H9 (cell line): ENCODE measurements at regions not wholly inside any gene's neighbourhood (a gene's known extent, or its start where the extent isn't known, plus 50 kb on each side); places are given as distances from the start of the nearest gene placed in this dataset.

ENCODE experiments used
- DNase-seq: peaks from one replicate; pipeline ENCODE4 v3.0.0-alpha.2; 2017
- H2AFZ ChIP-seq: one replicate; pipeline ENCODE4 v1.6.1; 2013; ENCODE audit warnings: mild to moderate bottlenecking, low read length, control low read depth, moderate library complexity
- H2AK5ac ChIP-seq: 2 replicates; pipeline ENCODE4 v1.6.1; 2013; ENCODE audit warnings: low read length, control low read depth, mixed read lengths; ENCODE audit not compliant: insufficient read length
- H2BK120ac ChIP-seq: one replicate; pipeline ENCODE4 v1.6.1; 2013; ENCODE audit warnings: low read depth, mild to moderate bottlenecking, low read length, control low read depth, inconsistent platforms; ENCODE audit not compliant: poor library complexity, severe bottlenecking
- H2BK12ac ChIP-seq: 2 replicates; pipeline ENCODE4 v1.6.1; 2013; ENCODE audit warnings: low read length, control low read depth, mixed read lengths, low read depth; ENCODE audit not compliant: insufficient read length
- H2BK15ac ChIP-seq: 2 replicates; pipeline ENCODE4 v1.6.1; 2013; ENCODE audit warnings: low read depth, low read length, control low read depth
- H2BK20ac ChIP-seq: one replicate; pipeline ENCODE4 v1.6.1; 2013; ENCODE audit warnings: low read depth, mild to moderate bottlenecking, low read length, control low read depth, inconsistent platforms; ENCODE audit not compliant: poor library complexity, severe bottlenecking
- H2BK5ac ChIP-seq: 2 replicates; pipeline ENCODE4 v1.6.1; 2013; ENCODE audit warnings: low read length, control low read depth, mixed read lengths; ENCODE audit not compliant: insufficient read length
- H3K14ac ChIP-seq: 2 replicates; pipeline ENCODE4 v1.6.1; 2013; ENCODE audit warnings: low read length, control low read depth; ENCODE audit not compliant: insufficient read depth
- H3K18ac ChIP-seq: 2 replicates; pipeline ENCODE4 v1.6.1; 2013; ENCODE audit warnings: low read depth, mild to moderate bottlenecking, mixed read lengths, low read length, control low read depth; ENCODE audit not compliant: insufficient read length
- H3K23ac ChIP-seq: 2 replicates; pipeline ENCODE4 v1.6.1; 2013; ENCODE audit warnings: low read length, control low read depth, mixed read lengths, low read depth; ENCODE audit not compliant: insufficient read length
- H3K23me2 ChIP-seq: 2 replicates; pipeline ENCODE4 v1.6.1; 2013; ENCODE audit warnings: low read depth, mild to moderate bottlenecking, mixed read lengths, low read length, control low read depth; ENCODE audit not compliant: insufficient read length, poor library complexity, severe bottlenecking
- H3K27ac ChIP-seq: 2 replicates; pipeline ENCODE4 v1.5.1; 2013; ENCODE audit warnings: low read length, control low read depth, mixed read lengths, low read depth; ENCODE audit not compliant: insufficient read length
- H3K27me3 ChIP-seq: 2 replicates; pipeline ENCODE4 v1.6.1; 2013; ENCODE audit warnings: low read length, control low read depth, inconsistent platforms; ENCODE audit not compliant: insufficient read depth
- H3K4ac ChIP-seq: 2 replicates; pipeline ENCODE4 v1.6.1; 2013; ENCODE audit warnings: low read depth, mild to moderate bottlenecking, control low read depth, inconsistent platforms, low read length, moderate library complexity
- H3K4me1 ChIP-seq: 2 replicates; pipeline ENCODE4 v1.6.1; 2013; ENCODE audit warnings: low read length, control low read depth, inconsistent platforms; ENCODE audit not compliant: insufficient read depth
- H3K4me2 ChIP-seq: 2 replicates; pipeline ENCODE4 v1.6.1; 2013; ENCODE audit warnings: low read length, control low read depth, mixed read lengths; ENCODE audit not compliant: insufficient read length, insufficient read depth
- H3K56ac ChIP-seq: 2 replicates; pipeline ENCODE4 v1.6.1; 2013; ENCODE audit warnings: low read depth, mild to moderate bottlenecking, mixed read lengths, low read length, control low read depth; ENCODE audit not compliant: insufficient read length
- H3K79me1 ChIP-seq: 2 replicates; pipeline ENCODE4 v1.6.1; 2013; ENCODE audit warnings: low read depth, mild to moderate bottlenecking, moderate library complexity, low read length, control low read depth, inconsistent platforms; ENCODE audit not compliant: insufficient read depth, poor library complexity, severe bottlenecking
- H3K79me2 ChIP-seq: 2 replicates; pipeline ENCODE4 v1.6.1; 2013; ENCODE audit warnings: low read length, control low read depth, inconsistent platforms; ENCODE audit not compliant: insufficient read depth
- H3K9ac ChIP-seq: 2 replicates; pipeline ENCODE4 v1.6.1; 2013; ENCODE audit warnings: low read length, control low read depth, mixed read lengths; ENCODE audit not compliant: insufficient read length; ENCODE audit errors: extremely low read depth
- H3K9me3 ChIP-seq: one replicate; pipeline ENCODE4 v1.6.1; 2013; ENCODE audit warnings: low read depth, low read length, inconsistent platforms; ENCODE audit not compliant: control insufficient read depth
- H3T11ph ChIP-seq: one replicate; pipeline ENCODE4 v1.6.1; 2013; ENCODE audit warnings: mild to moderate bottlenecking, low read length, control low read depth, inconsistent platforms
- H4K20me1 ChIP-seq: one replicate; pipeline ENCODE4 v1.6.1; 2013; ENCODE audit not compliant: control insufficient read depth, insufficient read length, insufficient read depth
- H4K5ac ChIP-seq: 2 replicates; pipeline ENCODE4 v1.6.1; 2013; ENCODE audit warnings: low read depth, mild to moderate bottlenecking, mixed read lengths, low read length, control low read depth; ENCODE audit not compliant: insufficient read length
- H4K8ac ChIP-seq: replicated peaks from 2 replicates; pipeline ENCODE4 v1.6.1; 2013; ENCODE audit warnings: low read length, control low read depth, mixed read lengths, low read depth; ENCODE audit not compliant: insufficient read length
- H4K91ac ChIP-seq: 2 replicates; pipeline ENCODE4 v1.6.1; 2013; ENCODE audit warnings: low read depth, mild to moderate bottlenecking, moderate library complexity, mixed read lengths, low read length, control low read depth; ENCODE audit not compliant: insufficient read length
- H3K27ac Mint-ChIP-seq, 3 experiments: 2 replicates in 2 of 3; 3 replicates in 1 of 3; pipeline ENCODE4 v1.8.0; 2020 to 2021; ENCODE audit warnings: mixed read lengths in 3 of 3, mild to moderate bottlenecking in 1 of 3, moderate library complexity in 1 of 3
- H3K27me3 Mint-ChIP-seq: 2 replicates; pipeline ENCODE4 v1.8.0; 2021; ENCODE audit warnings: low read depth, mild to moderate bottlenecking, moderate library complexity, mixed read lengths
- H3K36me3 Mint-ChIP-seq, 3 experiments: 2 replicates in 2 of 3; 3 replicates in 1 of 3; pipeline ENCODE4 v1.8.0; 2020 to 2021; ENCODE audit warnings: low read depth in 3 of 3, mixed read lengths in 3 of 3; ENCODE audit not compliant: insufficient read depth in 1 of 3
- H3K4me1 Mint-ChIP-seq, 2 experiments: 2 replicates each; pipeline ENCODE4 v1.8.0; 2020; ENCODE audit warnings: mixed read lengths in 2 of 2
- H3K4me3 Mint-ChIP-seq, 2 experiments: 2 replicates in 1 of 2; 3 replicates in 1 of 2; pipeline ENCODE4 v1.8.0; 2020 to 2021; ENCODE audit warnings: mild to moderate bottlenecking in 2 of 2, mixed read lengths in 2 of 2, moderate library complexity in 1 of 2
- H3K9me3 Mint-ChIP-seq, 2 experiments: 2 replicates in 1 of 2; 3 replicates in 1 of 2; pipeline ENCODE4 v1.8.0; 2020; ENCODE audit warnings: mild to moderate bottlenecking in 2 of 2, mixed read lengths in 2 of 2, moderate library complexity in 1 of 2
- CTCF ChIP-seq: fragments of 200-600 bp; sonication (generic); conservative IDR thresholded peaks from 3 replicates; pipeline ENCODE4 v1.8.0; 2021; ENCODE audit warnings: antibody characterized with exemption, mild to moderate bottlenecking
- WGBS: extraction: QIAGEN DNeasy Blood & Tissue Kit; methylation state at CpG from one replicate; pipeline ENCODE4 v1.1.7; 2013; ENCODE audit warnings: missing lambda C conversion rate, low lambda C conversion rate, mixed read lengths; ENCODE audit not compliant: insufficient read length; ENCODE audit errors: extremely low coverage; 5-methylcytosine and 5-hydroxymethylcytosine counted together

GRCh38 chrX:140274811-140275525 lies 229.9 kb downstream of the SOX3 start:
- H3K4me3 Mint-ChIP-seq, result no peak overlapping the region
- no peak overlapping the region for H4K8ac ChIP-seq
- H2BK20ac ChIP-seq, result no peak overlapping the region
- H2BK120ac ChIP-seq, result no peak overlapping the region
- no peak overlapping the region for H3K4me2 ChIP-seq
- H2BK15ac ChIP-seq, result no peak overlapping the region
- no peak overlapping the region for H2BK12ac ChIP-seq
- no peak overlapping the region for H3K18ac ChIP-seq
- no peaks in the 10 kb centered on the region for H4K20me1 ChIP-seq
- H3K4me1 Mint-ChIP-seq, result peaks cover 14 to 16% of the 10 kb centered on the region in 2 experiments
- no peaks in the 10 kb centered on the region; the same call in 1 of the 2 replicates for H3K27me3 Mint-ChIP-seq
- H3K27ac ChIP-seq, result peak overlapping the region; percentile 14
- H3K79me1 ChIP-seq, result no peaks in the 10 kb centered on the region
- no peak overlapping the region for H3K23ac ChIP-seq
- no peak for TF ChIP-seq CTCF
- no peak overlapping the region for H4K91ac ChIP-seq
- H3K79me2 ChIP-seq, result no peaks in the 10 kb centered on the region
- no peaks in the 10 kb centered on the region for H3K9me3 ChIP-seq
- H3K9me3 Mint-ChIP-seq, result peaks cover 12 to 18% of the 10 kb centered on the region in 2 experiments
- H3K56ac ChIP-seq, result no peak overlapping the region
- no peak overlapping the region for H2BK5ac ChIP-seq
- peaks cover 4% of the 10 kb centered on the region; the same call in 1 of the 2 replicates for H3K4me1 ChIP-seq
- no peak overlapping the region for H3K9ac ChIP-seq
- DNase-seq, result peak; percentile 34
- H3K27ac Mint-ChIP-seq, result peak overlapping the region in 2 of 3 experiments; percentile 29 to 93; a peak in 4 of 7 replicates
- no CpG with 5 or more reads among the region's 3 CpGs for WGBS
- H3T11ph ChIP-seq, result no peak overlapping the region
- H3K36me3 Mint-ChIP-seq, result peaks cover 9 to 12% (median 11%) of the 10 kb centered on the region in 3 experiments
- no peak overlapping the region for H3K4ac ChIP-seq
- no peak overlapping the region for H3K14ac ChIP-seq
- no peaks in the 10 kb centered on the region for H3K23me2 ChIP-seq
- no peak overlapping the region for H2AK5ac ChIP-seq
- no peak overlapping the region for H2AFZ ChIP-seq
- H4K5ac ChIP-seq, result no peak overlapping the region
- H3K27me3 ChIP-seq, result no peaks in the 10 kb centered on the region
